HG03103 (cell line): ENCODE measurements at regions not wholly inside any gene's neighbourhood (a gene's known extent, or its start where the extent isn't known, plus 50 kb on each side); places are given as distances from the start of the nearest gene placed in this dataset.

Experiments used
- ATAC-seq: cut with Tn5 transposase; IDR thresholded peaks from one replicate; pipeline ENCODE4 v1.9.1; 2021; ENCODE audit warnings: low read depth; ENCODE audit not compliant: unreplicated experiment

DNA sequence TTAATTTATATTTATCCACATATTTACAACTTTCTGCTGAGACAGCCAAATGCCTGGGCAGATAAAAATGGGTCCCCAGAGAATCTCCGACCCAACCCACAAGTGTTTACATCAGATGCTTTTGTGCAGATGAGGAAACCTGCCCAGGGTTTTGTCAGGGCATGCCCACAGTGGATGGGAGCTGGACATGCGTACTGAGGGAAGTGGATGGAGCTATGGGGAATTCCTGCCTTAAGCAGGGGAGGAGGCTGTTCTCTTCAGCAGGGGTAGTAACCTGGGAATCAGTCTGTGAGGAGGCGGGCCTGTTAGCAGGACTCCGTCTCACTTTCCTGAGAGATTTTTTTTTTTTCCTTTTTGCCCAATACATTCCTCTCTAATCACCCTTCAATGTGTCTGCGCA is 122.9 kb downstream of the RFC3 start:
- no peak for ATAC-seq

DNA sequence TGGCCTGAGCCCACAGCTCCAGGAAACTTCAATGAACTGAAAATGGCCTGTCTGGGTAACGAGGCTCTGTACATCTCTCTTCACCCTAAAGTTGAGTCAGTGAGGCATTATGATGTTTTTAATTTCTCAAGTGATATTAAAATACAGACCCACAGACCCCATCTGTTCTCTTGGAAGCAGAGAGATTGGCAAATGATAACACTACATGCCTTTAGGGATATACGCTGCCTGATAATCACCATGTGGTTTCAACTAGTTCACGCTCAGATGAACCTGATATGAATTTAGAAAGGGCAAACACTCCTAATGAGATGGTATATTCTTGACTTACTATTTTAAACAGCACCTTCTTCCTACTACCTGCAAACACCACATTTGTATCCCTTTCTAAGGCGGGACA is 127.5 kb downstream of the RFC3 start:
- no peak for ATAC-seq

DNA sequence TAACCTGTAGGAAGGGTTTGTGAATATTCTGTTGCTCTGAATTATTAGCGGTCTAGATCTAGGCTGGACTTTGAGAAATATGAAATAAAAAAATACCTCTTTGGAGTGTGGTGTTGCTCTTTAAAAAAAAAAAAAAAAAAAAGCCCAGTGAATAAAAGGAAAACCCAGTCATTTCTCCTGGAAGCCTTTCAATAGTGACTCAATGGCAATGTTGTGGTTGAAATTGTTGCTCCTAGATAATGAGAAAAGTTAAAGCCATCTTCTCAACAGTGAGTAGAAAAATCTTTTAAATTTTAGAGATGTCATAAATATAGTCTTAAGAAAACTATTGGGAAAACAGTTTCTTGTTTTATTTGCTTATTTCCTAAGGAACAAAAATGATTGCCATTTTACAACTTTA is 135.3 kb downstream of the RFC3 start:
- no peak for ATAC-seq

DNA sequence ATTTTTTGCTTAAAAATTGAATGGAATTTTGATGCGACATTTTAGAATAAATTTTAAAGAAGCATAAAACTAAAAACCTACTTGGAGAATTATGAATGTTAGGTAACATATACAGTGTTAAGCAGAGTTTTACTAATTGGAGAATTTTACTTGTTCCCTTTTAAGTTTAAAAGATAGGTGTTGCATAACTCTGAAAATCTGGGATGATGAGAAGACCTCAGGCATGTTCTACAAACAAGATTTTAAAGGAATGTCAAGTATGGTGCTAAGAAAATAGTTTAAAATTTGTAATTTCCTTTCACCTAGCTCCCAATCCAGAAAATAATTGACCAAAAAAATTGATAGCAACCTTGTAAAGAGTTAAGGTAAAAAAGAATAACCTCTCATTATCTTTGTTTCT is 135.8 kb downstream of the RFC3 start:
- no peak for ATAC-seq

DNA sequence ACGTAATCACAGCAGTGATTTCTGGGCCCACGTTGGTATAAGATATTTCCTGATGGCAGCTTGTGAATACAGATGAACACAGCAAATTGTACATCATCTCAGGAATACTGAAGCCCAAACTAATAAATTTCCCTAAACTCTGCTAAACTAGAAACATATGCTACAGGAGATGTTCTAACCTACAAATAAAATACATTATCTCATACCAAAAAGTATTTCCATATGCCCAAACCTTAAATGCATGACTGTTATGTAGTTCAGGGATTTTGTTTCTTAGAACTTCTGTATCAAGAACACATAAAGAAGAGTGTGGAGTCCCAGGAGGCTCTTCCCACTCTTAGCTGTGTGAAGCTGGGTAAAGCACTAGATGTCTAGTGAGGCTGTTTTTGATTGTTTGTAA is 138.4 kb downstream of the RFC3 start:
- no peak for ATAC-seq

DNA sequence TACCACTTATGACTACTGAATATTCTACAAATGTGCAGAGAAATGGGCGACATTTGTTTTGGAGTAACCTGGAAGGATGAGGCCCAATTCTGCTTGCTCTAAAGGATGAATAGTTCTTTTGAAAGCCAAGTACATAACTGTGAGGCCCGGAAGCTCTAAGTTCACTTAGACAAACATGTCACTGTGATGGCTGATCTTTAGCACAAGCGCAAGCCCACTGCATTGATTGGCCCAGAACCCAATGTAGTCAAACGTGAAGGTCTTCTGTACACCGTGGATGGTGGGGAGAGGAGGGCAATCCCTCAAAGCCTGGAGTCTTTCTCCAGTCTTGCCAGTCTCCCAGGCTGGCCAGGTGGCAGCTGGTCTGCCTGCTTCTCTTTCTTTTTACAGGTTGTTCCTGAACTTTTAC is 139.6 kb downstream of the RFC3 start:
- ATAC-seq = no peak

DNA sequence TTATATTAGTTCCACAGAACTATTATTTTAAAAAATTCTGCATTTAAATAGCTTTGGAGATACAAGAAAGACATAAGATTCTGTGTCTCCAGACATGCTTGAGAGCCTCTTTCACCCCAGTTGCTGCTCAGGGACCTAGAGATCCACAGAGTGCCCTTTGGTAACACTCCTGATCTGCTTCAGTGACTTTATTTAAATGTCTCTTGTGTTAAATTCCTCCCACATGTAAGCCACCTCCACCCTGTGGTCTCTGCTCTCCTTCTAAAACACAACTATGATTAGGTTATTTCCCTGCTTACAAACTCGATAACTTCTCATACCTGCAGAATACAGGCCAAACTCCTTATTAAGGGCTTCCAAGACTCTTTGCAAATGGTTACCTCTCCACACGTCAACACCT is 141.0 kb downstream of the RFC3 start:
- ATAC-seq = peak; percentile 52

DNA sequence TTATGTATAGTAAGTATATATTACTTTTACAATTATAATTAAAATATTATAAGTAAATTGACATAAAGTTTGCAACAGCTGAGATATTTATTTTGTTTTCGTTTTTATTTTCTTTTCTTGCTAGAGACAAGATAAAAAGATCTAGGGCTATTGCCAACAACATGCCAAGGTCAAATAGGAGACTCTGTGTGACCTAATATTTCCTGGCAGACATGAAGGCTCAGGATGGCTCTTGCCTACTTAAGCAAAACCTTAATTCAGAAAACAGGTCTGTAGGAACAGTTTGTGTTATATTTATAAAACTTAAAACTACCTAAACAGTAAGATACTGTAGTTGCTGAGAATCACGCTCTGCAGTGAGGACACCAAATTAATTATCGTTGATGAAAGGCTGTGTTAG is 145.2 kb downstream of the RFC3 start:
- ATAC-seq = no peak

DNA sequence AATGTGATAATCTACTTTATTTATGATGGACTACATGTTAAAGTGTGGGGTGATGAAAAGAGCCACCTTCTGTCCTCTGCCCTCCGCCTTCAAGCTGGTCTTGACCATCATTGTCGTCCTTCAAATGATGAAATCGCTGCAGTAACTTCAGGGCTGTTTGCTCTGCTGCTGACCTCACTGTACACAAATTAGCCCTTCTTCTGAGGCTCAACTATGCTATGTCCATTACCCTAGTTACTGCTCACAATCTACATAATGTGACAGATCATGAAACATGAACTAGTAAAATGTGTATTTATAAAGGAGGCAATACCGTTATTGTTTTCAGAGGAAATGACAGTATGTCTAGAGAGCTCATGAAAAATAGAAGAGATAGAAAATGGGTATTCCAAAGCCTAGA is 145.9 kb downstream of the RFC3 start:
- no peak for ATAC-seq

DNA sequence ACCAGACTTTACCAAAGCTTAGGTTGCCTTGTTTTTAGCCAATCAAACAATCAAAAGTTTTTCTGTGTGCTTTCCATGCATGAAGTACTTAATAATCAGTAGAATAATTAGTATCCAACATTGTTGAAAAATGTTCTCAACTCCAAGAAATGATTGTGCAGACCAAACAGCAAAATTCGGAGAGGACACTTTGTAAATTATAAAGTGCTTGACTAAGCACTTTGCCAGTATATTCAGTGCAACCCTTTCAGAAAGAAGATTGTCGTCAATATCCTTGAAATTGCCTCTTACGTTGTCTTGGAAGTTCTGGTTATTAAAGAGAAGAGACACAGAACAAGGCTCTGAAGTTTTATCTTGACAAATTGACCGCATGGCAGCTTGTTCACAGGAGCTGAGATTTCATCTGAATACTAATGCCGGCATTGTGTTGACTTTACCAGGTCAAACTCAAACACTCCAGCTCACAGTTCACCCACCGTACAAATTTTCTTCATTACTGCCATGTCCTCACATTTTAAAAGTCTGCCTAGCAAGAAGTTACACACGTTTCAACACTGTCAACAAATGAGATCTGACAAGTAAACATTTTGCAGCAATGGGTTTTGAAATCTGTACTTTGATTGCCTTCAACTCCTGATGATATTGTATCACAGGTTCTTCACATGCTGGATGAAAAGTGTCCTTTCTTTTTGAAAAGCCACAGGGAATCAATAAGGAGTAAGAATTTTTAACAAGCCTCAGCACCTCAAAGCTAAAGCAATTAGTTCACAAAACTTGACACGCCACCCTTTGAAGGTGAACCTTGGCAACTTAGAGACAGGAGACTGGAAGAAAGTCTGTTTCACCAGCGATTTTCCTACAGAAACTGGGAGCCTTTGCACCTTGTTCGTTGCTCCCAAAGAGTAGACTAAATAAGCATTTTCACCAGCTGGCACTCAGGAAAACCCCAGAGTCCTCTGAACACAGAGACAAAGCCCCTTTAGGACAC is 150.9 kb downstream of the RFC3 start:
- ATAC-seq = no peak

DNA sequence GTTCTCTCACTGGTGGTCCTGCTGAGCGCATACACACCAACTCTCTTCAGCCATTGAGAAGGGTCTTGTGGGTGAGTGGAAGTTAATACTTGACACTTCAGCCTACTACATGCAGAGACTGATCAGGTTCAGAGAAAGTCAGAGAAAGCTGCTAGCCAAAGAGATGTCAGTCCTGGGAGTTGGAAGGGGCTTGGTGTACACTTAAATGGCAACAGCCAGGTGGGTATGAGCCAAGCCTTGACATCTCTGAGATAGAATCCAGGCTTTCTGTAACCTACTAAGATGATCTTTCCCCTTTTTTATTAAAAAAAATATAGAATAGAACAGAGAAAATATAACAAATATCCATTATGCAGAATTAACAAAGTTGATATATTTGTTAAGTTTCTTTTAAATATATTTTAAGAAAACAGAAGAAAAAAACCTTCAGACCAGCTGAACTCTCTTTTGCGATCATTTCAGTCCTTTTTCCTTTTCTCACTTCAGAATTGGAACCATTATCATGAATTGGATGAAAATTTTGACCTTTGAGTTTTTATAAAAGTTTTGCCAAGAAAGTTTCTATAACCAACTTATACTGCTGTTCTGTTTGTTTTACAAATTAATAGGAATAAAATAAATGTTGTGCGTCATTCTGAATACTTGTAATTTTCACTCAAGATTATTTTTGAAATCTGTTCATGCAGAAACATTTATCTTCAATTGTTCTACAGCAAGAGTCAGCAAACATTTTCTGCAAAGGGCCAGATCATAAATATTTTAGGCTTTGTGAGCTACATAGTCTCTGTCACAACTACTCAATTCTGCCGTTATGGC is 153.0 kb downstream of the RFC3 start:
- ATAC-seq = no peak

DNA sequence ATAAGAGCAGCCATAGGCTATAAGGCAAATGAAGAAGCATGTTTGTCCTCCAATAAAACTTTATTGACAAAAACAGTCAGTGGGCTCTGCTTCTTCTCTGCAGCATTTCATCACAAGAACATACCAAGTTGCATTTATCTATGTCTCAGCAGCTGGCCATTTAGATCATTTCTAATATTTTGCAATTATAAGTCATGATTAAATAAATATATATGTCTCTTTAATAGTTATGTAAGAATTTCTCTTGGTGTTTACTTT is 153.5 kb downstream of the RFC3 start:
- ATAC-seq = no peak

DNA sequence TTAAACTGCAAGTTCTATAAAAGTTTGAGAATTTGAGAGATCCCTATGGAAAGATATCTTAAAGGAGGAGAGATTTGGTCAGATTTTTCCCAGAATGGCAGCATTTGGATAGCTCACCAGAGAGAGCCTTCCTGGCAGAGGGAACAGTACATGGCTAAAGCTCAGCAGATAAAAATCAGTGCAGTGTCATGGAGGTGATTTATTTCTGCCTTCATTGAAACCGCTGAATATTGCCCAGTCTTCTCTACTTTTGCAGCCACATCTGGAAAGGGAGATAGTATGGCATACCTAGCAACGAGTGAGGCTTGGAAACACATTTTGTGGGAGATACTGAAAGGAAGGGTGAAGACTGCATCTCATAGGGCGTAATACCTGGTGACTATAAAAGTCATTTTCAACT is 155.2 kb downstream of the RFC3 start:
- no peak for ATAC-seq

DNA sequence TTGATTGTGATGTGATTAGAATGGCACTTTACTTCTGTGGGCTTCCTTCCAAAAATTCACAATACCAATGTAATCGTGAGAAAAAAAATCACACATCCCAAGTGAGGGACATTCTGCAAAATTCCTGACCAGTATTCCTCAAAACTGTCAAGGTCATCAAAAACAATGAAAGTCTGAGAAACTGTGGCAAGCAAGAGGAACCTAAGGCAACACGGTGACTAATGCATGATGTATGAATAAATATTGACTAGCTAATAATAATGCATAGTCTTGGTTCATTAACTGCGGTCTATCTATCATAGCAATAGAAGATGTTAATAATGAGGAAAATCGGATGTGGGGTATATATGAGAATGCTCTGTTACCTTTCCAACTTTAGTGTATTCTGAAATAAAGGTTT is 159.0 kb downstream of the RFC3 start:
- no peak for ATAC-seq

DNA sequence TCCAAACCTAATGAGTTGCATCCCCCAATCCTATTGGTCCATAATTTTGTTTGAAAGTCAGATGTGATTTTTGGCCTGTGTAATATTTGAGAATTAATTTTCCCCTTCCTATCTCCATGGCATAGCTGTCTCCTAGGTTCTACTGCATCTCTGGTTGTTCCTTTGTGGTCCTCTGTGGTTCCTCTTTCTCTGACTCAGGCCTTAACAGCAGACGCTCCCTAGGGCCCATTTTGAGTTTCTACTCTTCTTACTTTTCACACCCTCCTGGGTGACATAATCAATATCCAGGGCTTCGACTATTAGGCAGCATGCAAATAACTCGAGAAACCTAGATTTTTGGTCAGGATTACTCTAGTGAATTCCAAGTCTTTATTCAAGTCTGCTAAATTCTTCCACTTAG is 160.7 kb downstream of the RFC3 start:
- no peak for ATAC-seq

DNA sequence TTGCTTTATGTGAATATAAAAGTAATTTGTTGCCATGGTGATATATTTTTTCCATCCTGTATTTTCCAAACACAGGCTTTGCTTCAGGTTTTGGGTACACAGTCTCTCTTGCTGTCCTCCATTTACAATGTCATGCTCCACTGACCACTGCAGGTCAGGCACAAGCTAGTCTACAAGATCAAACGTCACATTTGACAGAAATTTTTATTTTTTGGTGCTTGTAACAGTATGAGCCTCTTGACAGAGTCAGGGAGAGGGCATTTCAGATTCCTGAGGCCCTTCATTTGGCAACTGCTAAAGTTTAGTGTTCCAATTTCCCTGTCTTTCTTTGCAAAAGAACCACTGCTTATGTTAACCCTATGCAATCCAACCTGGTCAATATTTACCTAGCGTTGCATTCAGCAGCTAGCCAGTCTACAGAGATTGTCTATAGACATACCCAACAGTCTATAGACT is 175.0 kb downstream of the RFC3 start:
- ATAC-seq = no peak

DNA sequence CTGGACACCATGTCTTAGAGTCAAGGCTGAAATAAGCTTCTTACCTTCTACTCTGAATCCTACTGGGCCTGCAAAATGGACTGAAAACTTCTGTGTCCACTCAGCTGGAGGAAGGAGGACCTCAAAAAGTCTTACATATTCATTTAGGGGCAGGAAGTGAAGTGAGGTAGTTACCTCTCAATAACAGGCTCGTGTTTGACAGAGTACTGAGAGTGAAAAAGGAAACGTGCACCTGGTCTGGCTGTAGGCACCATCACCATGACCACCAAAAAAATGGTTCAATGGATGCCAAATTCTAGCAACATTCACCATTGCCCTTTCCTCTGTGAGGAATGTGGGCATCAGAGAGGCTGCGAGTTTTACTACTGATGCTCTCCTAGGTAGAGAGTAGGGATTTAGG is 176.2 kb downstream of the RFC3 start:
- no peak for ATAC-seq

DNA sequence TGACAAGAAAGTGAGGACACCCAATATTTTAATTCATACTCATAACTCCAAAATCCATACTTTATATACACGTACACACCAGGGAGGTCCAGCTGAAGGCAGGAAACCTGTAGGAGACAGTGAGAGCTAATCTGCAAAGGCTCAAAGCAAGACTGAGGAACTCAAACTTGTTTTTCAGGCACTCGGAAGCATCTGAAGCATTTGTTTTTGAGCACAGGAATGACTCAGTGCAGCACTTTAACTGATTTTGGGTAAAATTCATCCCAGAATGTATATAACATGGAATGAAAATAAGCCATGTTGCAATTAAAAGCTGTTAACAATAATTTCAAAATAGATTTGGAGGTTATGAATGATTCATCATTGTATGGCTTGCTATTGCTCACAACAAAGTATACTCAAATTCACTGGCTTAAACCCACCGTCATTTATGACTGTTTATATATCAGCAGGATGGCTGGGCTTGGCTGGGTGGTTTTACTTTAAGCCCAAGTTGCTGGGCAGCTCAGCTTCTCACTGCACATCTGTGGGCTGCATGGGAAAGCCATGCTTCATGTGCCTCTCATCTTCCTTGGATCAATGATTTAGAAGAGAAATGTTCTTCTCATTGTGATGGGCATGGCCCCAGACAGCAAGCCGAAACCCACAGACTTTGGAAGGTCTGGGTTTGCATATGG is 177.0 kb downstream of the RFC3 start:
- ATAC-seq = no peak

DNA sequence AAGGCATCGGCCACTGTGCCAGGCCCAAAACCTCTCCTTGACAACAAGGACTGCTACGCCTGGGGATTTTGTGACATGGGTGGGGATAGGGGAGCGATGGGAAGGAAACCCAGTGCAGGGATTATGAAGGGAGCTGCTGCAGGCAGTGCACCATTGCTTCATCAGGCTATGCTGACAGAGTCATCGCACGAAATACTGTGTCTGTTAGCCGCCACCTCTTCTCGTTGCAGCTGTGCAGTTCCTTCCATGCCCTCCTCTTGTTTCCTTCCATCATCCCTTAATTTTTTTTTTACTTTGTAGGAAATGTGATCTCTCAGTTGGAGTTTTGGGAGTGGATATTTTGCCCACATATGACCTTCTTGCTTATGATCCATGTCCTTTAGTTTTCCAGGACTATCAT is 178.7 kb downstream of the RFC3 start:
- no peak for ATAC-seq

DNA sequence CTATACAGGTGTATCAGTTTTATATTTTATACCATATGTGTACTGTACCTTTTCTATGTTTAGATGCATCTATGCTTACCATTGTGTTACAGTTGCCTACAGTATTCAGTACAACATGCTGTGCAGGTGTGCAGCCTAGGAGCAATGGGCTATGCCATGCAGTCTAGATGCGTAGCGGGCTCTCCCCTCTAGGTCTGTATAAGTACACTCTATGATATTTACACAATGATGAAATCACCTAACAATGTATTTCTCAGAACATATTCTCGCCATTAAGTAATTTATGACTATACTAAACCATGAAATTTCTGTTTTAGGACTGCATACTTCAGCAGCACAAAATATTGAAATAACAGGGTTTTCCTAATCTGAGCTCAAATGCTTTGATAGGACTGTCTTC is 179.6 kb downstream of the RFC3 start:
- ATAC-seq = no peak

DNA sequence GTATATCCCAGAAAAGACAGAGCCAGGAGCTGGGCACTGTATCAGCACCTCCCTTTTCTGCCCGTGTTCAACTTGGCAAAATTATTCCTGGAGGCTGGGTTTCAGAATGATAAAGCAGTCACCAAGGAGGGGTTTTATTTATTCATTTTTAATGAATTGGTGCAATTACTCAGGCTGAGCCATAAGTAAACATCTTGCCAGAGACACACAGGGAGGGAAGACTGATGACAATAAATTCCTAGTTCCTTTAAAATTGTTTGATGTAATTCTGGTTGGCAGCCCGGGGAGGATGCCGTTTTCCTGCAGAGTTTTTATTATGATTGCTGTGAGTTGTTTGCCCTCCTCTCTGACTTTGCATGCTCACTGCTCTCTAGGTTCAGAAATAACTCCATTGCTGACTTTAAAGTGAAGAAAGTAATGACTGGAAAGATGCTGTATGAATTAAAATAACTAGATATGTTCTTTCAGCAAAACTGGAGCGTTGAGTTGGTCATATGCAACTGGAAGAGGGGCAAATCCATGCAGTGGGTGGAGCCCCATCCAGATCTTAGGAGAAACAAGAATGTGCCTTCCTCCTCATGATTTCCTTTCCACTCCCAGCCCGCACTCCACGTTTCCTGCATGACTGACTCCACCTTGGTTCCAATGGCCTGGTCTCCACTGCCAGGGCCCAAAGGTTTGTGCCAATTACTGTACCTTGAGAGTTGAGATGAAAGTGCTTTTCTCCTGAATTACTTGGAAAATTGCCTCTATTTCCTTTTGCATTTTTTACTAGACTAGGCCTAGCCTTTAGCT is 182.1 kb downstream of the RFC3 start:
- ATAC-seq = no peak
